ENCODE measurements at regions not wholly inside any gene's neighbourhood (a gene's known extent, or its start where the extent isn't known, plus 50 kb on each side); places are given as distances from the start of the nearest gene placed in this dataset.

DNA sequence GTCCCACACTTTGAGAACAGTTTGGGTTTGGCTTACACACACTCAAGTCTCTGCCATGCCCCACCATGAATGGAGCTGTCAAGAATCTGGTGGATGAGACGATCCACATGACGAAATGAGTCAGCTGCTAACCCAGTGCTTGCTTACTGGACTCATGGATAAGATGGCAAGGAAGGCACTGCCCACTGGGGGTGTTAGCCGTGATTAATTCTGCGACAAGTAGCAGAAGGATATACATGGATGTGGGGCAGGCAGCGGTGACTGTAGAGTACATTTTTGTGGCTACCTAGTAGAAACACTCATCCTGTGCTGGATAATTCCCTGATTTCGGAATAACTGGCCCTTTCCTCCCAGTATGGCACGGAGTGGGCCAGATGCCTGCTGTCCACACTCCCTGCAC, 77.5 kb downstream of the SPATA31C2 start:
- ChIA-PET CTCF (interaction anchor here (0.6 to 1.2 kb wide), 2 partner anchors 16 to 19 kb away, joined by 3 to 4 read pairs; no protein-coding TSS in a partner anchor), POLR2A (no interaction called here)
- ATAC-seq (no peak), DNase-seq (ENCODE audit: low spot score) (no peak)
- Mint-ChIP-seq H3K27ac (no peak overlapping the region), H3K36me3 (no peaks in the 10 kb centered on the region), H3K27me3 (ENCODE audit: low read depth) (no peaks in the 10 kb centered on the region), H3K4me3 (no peak overlapping the region), H3K9me3 (peaks cover 10% of the 10 kb centered on the region), H3K4me1 (no peaks in the 10 kb centered on the region)
- TF ChIP-seq, protein P1, sequence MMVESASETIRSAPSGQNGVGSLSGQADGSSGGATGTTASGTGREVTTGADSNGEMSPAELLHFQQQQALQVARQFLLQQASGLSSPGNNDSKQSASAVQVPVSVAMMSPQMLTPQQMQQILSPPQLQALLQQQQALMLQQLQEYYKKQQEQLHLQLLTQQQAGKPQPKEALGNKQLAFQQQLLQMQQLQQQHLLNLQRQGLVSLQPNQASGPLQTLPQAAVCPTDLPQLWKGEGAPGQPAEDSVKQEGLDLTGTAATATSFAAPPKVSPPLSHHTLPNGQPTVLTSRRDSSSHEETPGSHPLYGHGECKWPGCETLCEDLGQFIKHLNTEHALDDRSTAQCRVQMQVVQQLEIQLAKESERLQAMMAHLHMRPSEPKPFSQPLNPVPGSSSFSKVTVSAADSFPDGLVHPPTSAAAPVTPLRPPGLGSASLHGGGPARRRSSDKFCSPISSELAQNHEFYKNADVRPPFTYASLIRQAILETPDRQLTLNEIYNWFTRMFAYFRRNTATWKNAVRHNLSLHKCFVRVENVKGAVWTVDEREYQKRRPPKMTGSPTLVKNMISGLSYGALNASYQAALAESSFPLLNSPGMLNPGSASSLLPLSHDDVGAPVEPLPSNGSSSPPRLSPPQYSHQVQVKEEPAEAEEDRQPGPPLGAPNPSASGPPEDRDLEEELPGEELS (CRISPR knock-in tag; IDR thresholded peaks at IDR 0.05), result no peak
- TF ChIP-seq, protein P2, sequence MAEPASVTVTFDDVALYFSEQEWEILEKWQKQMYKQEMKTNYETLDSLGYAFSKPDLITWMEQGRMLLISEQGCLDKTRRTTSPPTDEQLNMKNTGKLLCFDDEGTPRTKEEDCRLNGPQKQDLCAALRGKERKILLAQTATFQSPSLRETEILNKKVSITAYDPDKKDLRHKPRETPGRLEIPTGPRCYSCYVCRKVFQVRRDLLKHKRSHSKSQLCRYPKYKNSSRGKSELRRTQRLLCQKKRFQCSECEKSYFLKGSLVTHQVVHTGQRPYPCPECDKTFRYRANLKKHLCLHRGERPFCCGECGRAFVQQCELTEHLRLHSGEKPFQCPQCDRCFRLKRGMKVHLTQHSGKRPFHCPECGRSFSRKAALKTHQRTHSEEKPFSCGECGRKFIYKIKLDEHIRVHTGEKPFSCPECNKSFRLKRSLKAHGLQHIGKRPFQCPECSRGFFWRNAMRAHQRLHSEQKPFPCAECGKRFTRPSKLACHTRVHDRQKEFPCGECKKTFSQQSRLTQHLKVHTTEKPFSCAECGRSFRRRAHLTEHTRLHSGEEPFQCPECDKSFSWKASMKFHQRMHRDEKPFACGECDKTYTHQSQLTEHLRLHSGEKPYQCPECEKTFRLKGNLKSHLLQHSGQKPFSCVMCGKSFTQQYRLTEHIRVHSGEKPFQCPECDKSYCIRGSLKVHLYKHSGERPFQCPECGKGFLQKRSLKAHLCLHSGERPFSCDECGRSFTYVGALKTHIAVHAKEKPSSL (CRISPR knock-in tag; conservative IDR thresholded peaks at IDR 0.05), result no peak
- no peak for TF ChIP-seq ZNF232 (CRISPR knock-in tag; IDR thresholded peaks at IDR 0.05)
- TF ChIP-seq ETV6 (CRISPR knock-in tag; IDR thresholded peaks at IDR 0.05), result no peak
- no peak for TF ChIP-seq ZNF263 (CRISPR knock-in tag; IDR thresholded peaks at IDR 0.05; ENCODE audit: low read depth)
- no peak for TF ChIP-seq CREM (CRISPR knock-in tag; IDR thresholded peaks at IDR 0.05)
- TF ChIP-seq, protein P3, sequence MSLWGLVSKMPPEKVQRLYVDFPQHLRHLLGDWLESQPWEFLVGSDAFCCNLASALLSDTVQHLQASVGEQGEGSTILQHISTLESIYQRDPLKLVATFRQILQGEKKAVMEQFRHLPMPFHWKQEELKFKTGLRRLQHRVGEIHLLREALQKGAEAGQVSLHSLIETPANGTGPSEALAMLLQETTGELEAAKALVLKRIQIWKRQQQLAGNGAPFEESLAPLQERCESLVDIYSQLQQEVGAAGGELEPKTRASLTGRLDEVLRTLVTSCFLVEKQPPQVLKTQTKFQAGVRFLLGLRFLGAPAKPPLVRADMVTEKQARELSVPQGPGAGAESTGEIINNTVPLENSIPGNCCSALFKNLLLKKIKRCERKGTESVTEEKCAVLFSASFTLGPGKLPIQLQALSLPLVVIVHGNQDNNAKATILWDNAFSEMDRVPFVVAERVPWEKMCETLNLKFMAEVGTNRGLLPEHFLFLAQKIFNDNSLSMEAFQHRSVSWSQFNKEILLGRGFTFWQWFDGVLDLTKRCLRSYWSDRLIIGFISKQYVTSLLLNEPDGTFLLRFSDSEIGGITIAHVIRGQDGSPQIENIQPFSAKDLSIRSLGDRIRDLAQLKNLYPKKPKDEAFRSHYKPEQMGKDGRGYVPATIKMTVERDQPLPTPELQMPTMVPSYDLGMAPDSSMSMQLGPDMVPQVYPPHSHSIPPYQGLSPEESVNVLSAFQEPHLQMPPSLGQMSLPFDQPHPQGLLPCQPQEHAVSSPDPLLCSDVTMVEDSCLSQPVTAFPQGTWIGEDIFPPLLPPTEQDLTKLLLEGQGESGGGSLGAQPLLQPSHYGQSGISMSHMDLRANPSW (CRISPR knock-in tag; conservative IDR thresholded peaks at IDR 0.05; ENCODE audit: low read depth), result no peak
- TF ChIP-seq, protein P4, sequence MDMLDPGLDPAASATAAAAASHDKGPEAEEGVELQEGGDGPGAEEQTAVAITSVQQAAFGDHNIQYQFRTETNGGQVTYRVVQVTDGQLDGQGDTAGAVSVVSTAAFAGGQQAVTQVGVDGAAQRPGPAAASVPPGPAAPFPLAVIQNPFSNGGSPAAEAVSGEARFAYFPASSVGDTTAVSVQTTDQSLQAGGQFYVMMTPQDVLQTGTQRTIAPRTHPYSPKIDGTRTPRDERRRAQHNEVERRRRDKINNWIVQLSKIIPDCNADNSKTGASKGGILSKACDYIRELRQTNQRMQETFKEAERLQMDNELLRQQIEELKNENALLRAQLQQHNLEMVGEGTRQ (CRISPR knock-in tag; IDR thresholded peaks at IDR 0.05), result no peak
- no peak for TF ChIP-seq JAZF1 (CRISPR knock-in tag; IDR thresholded peaks at IDR 0.05)
- TF ChIP-seq ZNF219 (CRISPR knock-in tag; IDR thresholded peaks at IDR 0.05; ENCODE audit: borderline replicate concordance), result no peak
- TF ChIP-seq ZBTB21 (CRISPR knock-in tag; IDR thresholded peaks at IDR 0.05; ENCODE audit: borderline replicate concordance), result no peak
- TF ChIP-seq, protein P5, sequence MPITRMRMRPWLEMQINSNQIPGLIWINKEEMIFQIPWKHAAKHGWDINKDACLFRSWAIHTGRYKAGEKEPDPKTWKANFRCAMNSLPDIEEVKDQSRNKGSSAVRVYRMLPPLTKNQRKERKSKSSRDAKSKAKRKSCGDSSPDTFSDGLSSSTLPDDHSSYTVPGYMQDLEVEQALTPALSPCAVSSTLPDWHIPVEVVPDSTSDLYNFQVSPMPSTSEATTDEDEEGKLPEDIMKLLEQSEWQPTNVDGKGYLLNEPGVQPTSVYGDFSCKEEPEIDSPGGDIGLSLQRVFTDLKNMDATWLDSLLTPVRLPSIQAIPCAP (CRISPR knock-in tag; IDR thresholded peaks at IDR 0.05), result no peak
- no peak for TF ChIP-seq MXD4 (CRISPR knock-in tag; IDR thresholded peaks at IDR 0.05; ENCODE audit: borderline replicate concordance)
- TF ChIP-seq NR2C2 (CRISPR knock-in tag; IDR thresholded peaks at IDR 0.05), result no peak
- TF ChIP-seq ATF1 (CRISPR knock-in tag; IDR thresholded peaks at IDR 0.05), result no peak
- TF ChIP-seq SP1 (CRISPR knock-in tag; conservative IDR thresholded peaks at IDR 0.05), result no peak
- TF ChIP-seq, protein P6, sequence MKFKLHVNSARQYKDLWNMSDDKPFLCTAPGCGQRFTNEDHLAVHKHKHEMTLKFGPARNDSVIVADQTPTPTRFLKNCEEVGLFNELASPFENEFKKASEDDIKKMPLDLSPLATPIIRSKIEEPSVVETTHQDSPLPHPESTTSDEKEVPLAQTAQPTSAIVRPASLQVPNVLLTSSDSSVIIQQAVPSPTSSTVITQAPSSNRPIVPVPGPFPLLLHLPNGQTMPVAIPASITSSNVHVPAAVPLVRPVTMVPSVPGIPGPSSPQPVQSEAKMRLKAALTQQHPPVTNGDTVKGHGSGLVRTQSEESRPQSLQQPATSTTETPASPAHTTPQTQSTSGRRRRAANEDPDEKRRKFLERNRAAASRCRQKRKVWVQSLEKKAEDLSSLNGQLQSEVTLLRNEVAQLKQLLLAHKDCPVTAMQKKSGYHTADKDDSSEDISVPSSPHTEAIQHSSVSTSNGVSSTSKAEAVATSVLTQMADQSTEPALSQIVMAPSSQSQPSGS (CRISPR knock-in tag; IDR thresholded peaks at IDR 0.05; ENCODE audit: borderline replicate concordance, low read depth), result no peak
- no peak for TF ChIP-seq ZNF671 (CRISPR knock-in tag; IDR thresholded peaks at IDR 0.05)
- TF ChIP-seq, protein P7, sequence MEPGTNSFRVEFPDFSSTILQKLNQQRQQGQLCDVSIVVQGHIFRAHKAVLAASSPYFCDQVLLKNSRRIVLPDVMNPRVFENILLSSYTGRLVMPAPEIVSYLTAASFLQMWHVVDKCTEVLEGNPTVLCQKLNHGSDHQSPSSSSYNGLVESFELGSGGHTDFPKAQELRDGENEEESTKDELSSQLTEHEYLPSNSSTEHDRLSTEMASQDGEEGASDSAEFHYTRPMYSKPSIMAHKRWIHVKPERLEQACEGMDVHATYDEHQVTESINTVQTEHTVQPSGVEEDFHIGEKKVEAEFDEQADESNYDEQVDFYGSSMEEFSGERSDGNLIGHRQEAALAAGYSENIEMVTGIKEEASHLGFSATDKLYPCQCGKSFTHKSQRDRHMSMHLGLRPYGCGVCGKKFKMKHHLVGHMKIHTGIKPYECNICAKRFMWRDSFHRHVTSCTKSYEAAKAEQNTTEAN (CRISPR knock-in tag; IDR thresholded peaks at IDR 0.05), result no peak
- no peak for TF ChIP-seq PRRX2 (CRISPR knock-in tag; IDR thresholded peaks at IDR 0.05)
